GM19467 (cell line): ENCODE measurements at regions not wholly inside any gene's neighbourhood (a gene's known extent, or its start where the extent isn't known, plus 50 kb on each side); places are given as distances from the start of the nearest gene placed in this dataset.
"Not testable (repeated sequence)": the region's sequence is repeated elsewhere in the genome, so short reads cannot be mapped to it uniquely, and the experiment has no call there.

Source experiments
- ATAC-seq: cut with Tn5 transposase; IDR thresholded peaks from one replicate; pipeline ENCODE4 v1.9.1; 2021; ENCODE audit warnings: mild to moderate bottlenecking, moderate library complexity; ENCODE audit not compliant: unreplicated experiment

DNA sequence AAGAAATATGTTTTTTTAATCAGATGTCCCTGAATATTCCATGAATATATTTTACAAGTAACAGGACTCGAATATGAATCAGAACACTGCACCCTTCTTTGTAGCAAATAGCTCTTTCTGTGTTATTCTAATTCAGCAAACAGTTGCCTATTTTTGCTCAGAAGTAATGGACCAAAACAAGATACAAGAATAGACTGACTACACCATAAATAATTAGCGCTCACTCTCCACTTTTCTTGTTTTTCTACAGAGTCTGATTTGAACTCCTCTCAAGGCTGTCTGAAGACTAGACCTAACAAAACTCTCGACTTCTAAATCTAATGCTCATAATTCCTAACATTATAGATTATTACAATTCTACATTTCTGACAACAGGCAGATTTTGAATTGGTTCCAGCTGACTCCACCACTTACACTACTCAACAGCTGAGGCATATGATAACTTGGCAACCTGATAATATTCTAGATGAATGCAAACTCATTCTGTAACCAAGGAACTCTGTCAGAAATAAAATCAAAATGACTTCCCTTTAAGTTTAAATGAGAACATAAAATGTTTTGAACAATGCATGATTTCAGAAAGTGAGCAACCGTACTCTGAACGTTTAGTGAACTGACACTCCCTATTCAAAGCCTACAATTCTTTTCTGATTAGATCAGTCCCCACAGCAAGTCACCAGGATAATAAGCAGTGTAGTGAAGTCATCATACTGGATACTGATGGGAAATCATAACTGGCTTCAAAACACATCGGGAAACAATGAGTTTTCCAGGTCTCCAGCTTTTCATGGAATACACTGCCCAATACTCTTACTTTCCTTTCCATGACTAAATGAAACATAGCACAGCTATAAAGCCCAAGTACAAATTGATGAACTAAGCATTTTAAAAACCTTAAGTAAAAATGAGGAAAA is 114.2 kb upstream of the BEND6 start:
- no peak for ATAC-seq

DNA sequence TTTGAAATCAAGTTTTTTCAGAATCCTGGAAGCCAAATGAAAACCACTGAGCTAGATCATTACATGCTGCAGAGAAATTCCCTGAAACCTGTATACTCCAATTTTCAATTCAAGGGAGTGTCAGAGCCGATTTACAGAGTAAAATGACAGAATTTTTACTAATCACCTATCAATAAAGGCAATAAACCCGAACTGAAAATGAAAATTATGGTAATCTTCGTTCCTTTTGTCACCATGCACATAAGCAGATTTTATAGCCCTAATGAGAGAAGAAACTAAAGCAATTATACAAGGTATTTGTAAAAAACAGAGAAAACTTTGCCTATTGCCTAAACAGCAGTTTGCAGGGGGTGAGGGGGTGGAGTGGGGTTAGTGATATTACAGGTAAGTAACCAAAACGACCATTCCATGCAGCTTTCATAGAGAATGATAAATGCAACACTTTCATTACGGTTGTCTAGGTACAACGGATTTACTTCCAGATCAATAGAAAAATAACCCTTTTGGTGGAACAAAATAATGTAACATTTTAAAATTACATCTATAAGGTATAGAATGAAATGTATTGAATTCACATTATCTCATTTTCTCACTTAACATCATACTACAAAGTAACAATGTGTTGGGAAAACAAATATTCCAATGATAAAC is 115.2 kb upstream of the BEND6 start:
- ATAC-seq: no peak

DNA sequence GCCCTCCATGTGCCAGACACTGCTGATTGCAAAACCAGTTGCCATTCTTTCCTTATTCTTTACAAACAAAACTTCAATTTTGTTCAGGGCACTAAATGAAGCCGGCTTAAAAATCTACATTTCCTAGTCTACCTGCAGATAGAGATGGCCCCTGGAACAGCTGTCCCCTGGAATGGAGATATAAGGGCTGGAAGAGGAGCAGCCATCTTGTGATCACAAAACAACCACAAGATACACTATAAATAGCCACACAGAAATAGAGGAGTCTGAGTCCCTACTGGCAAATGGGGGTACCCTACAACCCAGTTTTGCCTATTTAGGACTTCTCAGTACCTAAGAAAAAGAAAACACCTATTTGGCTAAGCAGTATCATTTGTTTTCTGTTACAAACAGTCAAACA is 115.9 kb upstream of the BEND6 start:
- no peak for ATAC-seq

DNA sequence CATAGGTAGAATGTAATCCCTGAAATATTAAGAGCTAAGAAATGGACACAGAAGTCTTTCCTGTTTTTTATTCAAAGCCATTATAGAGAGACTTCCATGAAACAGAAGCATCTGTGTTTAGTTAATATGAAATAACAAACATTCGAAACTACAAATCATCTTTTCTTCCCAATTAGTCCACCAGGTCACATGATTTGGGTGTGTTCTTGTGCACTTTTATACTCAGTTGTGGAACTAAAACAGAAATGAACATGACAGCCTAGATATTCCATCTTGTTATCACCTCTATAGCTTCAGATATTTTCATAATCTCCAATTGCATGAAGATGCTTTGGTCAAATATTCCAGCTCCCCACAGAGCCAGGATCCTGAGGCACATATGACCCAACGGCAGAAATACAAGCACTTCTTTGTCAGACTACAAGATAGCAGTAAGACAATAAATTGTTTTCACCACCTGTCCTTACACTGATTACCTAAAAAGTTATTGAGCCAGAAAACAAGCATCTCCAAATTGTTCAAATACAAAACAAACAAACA is 116.8 kb upstream of the BEND6 start:
- no peak for ATAC-seq

DNA sequence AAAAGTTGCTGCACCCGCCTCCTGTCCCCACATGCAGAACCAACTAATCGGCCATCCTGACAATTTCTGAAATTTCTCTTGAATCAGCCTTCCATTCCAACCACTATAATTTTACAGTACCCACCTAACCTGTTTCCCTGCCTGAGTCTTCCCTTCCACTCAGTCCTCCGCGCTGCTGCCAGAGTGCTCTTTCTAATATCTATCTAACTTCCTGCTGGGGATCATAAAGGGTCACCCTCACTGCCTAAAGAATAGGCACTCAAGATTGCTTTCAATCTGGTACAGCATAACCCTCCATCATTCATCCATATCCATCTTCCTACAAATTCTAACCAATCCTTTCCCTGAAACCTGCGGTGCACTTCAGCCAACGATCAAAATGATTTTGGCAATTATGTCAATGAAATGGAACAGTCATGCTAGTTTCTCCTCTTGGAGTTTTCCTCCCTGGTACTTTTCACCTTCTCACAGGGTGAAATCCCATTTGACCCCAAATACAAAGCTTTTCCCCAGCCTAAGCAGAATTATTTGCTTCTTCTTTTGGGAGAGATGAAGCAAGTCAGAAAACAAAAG is 117.5 kb upstream of the BEND6 start:
- no peak for ATAC-seq

DNA sequence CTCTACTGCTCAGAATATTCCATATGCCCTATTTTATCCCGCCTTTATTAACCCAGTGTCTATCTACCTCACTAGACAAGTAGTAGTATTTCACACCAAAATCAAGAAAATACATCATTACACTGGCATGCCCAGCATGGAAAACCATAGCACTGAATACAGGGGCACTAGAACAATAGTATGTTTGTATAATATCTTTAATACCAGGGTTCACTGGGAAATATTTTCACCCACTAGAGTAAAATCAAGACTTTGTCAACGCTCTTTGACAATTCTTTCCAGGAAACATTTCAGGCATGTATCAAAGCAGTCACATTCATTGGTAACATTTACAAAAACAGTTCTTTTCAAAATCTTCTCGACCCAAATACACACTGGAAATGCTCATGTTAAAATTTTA is 119.3 kb upstream of the BEND6 start:
- ATAC-seq: no peak

DNA sequence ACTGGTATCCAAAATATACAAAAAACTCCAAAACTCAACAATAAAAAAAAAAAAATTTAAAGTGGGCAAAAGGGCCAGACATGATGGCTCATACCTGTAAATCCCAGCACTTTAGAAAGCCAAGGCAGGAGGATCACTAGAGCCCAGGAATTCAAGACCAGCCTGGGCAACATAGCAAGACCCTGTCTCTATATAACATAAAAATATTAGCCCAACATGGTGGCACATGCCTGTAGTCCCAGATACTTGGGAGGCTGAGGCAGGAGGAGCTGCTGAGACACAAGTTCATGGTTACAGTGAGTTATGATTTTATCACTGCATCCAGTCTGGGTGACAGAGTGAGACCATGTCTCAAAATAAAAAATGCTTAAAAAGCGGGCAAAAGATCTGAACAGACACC is 121.0 kb upstream of the BEND6 start:
- ATAC-seq: no peak

DNA sequence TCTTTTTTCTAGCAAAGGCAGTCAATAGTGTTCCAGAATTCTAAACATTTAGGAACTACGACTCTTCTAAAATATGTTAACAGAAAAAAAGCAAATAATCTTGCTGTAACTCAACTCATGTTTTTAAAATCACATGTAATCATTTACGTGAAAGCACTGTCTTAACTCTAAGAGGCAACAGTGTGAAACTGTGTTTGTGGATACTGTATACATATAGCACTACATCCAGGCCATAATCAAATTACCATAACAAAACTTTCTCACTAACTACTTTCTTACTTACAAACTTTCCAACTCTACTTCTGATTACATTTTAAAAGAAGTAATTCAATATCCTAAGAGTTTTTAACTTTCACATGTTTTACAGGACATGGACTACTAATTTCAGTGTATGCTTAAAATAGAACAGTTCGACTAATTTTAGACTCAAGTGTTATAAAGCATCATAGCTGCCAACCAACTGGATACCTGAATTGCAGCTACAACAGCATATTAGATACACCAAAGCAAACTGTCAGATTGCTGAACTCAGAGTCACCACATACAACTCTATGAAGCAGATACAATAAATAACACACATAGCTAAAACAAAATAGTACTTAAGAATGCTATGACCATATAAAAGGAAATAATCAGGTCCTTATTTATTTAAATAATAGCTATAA is 121.6 kb upstream of the BEND6 start:
- ATAC-seq: no peak

DNA sequence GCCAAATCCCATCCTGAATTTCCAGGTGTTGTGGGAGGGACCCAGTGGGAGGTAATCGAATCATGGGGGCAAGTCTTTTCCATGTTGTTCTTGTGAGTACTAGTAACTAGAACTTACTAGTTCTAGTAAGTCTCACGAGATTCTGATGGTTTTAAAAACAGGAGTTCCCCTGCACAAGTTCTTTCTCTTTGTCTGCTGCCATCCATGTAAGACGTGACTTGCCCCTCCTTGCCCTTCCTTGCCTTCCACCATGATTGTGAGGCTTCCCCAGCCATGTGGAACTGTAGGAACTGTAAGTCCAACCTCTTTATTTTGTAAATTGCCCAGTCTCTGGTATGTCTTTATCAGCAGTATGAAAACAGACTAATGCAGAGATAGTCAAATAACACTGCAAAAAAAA is 122.7 kb upstream of the BEND6 start:
- no peak for ATAC-seq

DNA sequence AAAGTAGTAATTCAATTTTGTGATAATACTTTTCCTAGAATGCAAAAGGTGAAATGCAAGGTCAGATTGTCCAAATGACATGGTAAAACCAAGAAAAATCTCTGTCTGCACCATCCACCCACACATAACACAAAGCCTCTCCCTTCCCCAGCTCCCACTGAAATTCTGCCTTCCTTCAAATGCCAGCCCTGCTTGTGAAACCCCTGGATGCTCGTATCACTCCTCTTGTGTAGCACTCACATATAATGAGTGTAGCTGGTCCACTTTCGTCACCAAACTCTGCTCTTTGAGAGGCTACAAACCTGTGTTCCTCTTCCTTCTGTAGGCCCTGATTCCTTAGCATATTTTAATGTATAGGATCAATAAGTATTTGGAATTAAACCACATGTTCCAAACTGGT is 123.6 kb upstream of the BEND6 start:
- ATAC-seq: no peak

DNA sequence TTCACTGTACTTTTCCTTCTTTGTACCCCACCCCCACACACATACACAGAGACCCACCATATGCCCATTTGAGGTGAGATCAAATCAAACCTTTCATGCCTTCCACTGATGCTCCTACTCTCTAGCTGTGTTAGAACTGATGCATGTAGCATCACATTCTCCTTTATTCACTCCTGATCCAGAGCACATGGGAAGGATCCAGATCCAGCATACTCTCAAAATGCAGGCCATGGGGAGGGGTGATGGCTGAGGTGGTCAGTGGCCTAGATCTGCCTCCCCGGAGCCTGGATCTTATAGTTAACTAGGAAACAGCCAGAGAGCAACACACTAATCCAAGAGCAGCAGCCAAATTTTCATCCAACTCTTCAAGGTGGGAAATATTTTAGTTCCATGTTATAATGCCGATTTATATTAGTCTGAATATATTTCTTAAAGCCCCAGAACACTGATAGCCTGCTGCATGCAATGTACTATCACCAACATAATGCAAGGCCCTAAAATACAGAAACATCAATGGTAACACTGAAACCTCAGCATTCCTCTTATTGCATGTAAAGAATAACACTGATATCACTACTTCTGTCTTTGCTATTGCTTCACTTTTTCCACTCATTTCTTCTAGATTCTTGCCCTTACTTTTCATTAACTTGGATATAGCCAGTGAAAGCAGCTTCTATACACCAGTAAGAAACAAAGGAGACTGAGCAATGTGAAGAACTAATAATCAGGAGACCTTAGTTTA is 126.8 kb upstream of the BEND6 start:
- ATAC-seq: no peak

DNA sequence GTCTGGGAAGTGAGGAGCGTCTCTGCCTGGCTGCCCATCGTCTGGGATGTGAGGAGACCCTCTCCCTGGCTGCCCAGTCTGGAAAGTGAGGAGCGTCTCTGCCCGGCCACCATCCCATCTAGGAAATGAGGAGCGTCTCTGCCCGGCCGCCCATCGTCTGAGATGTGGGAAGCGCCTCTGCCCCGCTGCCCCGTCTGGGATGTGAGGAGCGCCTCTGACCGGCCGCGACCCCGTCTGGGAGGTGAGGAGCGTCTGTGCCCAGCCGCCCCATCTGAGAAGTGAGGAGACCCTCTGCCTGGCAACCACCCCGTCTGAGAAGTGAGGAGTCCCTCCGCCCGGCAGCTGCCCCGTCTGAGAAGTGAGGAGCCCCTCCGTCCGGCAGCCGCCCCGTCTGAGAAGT is 130.5 kb upstream of the BEND6 start:
- not testable (repeated sequence) for ATAC-seq

DNA sequence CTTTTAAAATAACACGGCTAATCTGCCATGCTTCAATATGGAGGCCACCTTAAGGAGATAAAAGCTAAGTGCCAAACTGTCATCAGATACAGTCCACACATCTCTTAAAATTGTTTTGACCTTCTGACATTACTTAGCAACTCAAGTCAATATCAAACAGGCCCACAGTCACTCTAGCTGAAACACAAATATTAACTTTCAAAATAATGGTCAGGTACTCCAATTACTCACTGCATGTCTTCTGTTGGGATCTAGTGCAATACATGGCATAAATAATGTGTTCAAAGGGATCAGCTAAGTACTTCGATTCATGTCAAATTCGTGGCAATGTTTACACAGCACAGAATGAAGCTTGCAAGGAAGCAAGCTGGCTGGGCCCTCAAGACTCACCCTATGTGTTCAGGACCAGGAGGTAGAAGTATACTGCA is 133.9 kb upstream of the BEND6 start:
- no peak for ATAC-seq

DNA sequence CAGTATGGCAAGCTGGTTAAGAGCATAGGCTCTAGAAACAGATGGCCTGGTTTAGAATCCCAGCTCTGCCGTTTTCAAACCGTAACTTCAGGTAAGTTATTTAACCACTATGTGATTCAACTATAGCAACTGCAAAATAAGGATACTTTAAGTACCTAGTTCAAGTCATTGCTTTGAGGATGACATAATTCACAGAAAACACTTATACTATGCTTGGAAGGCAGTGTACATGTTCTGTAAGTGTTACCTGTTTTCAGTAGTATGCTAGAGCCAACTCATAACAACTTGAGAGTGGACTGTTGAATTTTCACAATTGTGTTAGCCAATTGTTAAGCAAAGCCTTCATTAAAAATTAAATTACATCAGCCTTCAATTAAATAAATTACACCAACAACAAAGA is 134.8 kb upstream of the BEND6 start:
- no peak for ATAC-seq

DNA sequence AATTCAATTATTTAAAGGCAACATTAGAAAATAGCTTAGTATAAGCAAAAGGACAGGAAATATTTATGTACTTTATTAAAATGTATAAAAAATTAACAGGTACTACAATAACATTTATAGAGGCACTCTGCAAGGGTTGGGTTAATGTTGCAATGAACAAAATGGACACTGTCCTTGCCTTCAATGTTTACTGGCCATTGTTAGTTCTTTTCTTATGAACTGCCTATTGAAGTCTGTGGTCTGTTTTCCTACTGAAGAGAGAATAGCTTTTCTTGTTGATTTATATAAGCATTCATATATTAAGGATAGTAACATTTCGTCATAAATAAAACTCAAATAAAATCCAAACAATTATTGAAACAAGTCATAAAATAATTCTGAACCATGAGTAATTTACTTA is 135.3 kb upstream of the BEND6 start:
- no peak for ATAC-seq

DNA sequence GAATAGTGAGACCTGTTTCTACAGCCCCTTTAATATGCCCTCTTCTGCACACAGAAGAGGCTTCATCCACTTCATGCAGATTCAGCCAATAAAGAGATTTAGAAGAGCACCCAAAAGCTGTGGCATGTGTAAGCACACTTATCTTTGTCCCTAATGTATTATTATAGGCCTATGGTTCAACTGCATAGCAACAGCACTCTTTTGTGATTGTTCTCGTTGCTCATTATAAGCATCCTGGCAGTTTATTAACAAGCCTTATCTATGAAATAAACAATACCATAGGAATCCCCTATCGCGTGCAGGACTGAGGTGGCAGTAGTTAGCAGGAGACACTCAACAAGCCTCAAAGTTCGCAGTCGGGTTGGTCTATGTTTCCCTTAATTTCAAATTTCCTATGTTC is 138.5 kb upstream of the BEND6 start:
- ATAC-seq: no peak

DNA sequence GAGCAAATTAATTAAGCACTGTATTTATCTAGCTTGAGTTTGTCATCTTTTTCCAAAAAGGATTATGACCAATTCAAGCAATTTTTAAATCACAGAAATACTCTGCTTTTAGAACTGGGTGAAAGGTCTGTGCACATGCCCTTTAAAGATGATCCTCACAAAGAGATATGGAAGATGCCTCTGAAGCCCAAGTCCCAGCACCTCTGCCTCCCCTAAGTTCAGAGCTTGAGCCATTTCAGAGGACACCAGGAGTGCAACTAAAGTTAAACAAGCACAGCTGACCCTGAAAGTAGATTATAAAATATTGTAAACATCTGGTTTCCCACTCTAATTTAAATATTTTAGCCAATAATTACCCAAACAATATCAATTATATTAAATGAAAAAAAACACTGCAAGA is 139.5 kb upstream of the BEND6 start:
- no peak for ATAC-seq

DNA sequence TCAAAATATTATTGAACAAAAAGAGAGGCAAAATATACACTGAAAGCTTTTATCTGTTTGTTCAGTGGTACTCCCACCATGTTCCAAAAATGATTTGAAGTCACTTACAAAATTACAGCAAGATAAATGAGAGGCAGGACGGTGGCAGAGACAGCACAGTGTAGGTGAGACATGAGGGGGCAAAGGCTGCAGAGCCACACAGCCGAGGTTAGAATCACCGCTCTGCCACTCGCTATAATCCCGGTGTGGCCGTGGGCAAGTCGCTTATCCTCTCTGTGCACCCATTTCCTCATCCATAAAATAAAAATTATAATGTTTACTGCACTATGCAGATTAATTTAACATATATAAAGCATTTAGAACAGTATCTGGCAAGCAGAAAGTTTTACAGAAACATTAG is 140.1 kb upstream of the BEND6 start:
- no peak for ATAC-seq

DNA sequence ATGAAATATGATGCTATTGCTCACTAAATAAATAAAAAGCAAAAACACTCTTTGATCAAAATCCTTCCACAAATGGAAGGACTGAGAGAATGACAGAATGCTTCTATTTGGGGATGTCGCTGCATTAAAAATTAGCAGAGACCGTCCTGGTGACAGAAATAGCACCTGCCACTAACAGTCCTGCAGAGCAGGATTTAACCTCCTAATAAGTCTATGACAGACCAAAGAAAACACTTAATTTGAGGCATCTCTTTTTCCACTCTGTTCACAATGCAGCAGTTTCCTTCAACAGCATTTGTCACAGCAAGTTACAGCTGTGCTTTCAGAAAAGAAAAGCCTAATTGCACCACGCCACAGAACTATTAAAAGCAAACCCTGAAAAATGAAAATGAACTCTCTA is 140.6 kb upstream of the BEND6 start:
- ATAC-seq: no peak

DNA sequence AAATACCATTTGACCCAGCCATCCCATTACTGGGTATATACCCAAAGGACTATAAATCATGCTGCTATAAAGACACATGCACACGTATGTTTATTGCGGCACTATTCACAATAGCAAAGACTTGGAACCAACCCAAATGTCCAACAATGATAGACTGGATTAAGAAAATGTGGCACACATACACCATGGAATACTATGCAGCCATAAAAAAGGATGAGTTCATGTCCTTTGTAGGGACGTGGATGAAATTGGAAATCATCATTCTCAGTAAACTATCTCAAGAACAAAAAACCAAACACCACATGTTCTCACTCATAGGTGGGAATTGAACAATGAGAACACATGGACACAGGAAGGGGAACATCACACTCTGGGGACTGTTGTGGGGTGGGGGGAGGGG is 142.1 kb upstream of the BEND6 start:
- ATAC-seq: not testable (repeated sequence)
